WERI-Rb-1 (cell line): ENCODE measurements at regions not wholly inside any gene's neighbourhood (a gene's known extent, or its start where the extent isn't known, plus 50 kb on each side); places are given as distances from the start of the nearest gene placed in this dataset.

Experiments used
- DNase-seq: peaks from one replicate; pipeline ENCODE4 v3.0.0-alpha.2; 2020
- H3K27ac ChIP-seq: fragments of 250-450 bp; sonication (Bioruptor Pico); 2 replicates; pipeline ENCODE4 v1.5.1; 2020; ENCODE audit warnings: mild to moderate bottlenecking, moderate library complexity
- H3K27me3 ChIP-seq: fragments of 250-450 bp; sonication (Bioruptor Pico); 2 replicates; pipeline ENCODE4 v1.5.1; 2021; ENCODE audit warnings: mild to moderate bottlenecking, low read depth, moderate library complexity; ENCODE audit not compliant: insufficient read depth, severe bottlenecking
- H3K36me3 ChIP-seq: fragments of 250-450 bp; sonication (Bioruptor Pico); 2 replicates; pipeline ENCODE4 v1.5.1; 2020; ENCODE audit warnings: mild to moderate bottlenecking, moderate library complexity
- H3K4me3 ChIP-seq: 2 replicates; pipeline ENCODE4 v1.5.1; 2011; ENCODE audit warnings: low read depth, mild to moderate bottlenecking, control low read depth, low read length
- H3K9me3 ChIP-seq: fragments of 250-450 bp; sonication (Bioruptor Pico); 2 replicates; pipeline ENCODE4 v1.5.1; 2021; ENCODE audit warnings: mild to moderate bottlenecking, moderate library complexity; ENCODE audit not compliant: severe bottlenecking
- CTCF ChIP-seq: IDR thresholded peaks from 2 replicates; pipeline ENCODE4 v1.5.1; 2011; ENCODE audit warnings: low read depth, mild to moderate bottlenecking, control low read depth, inconsistent platforms, low read length

DNA sequence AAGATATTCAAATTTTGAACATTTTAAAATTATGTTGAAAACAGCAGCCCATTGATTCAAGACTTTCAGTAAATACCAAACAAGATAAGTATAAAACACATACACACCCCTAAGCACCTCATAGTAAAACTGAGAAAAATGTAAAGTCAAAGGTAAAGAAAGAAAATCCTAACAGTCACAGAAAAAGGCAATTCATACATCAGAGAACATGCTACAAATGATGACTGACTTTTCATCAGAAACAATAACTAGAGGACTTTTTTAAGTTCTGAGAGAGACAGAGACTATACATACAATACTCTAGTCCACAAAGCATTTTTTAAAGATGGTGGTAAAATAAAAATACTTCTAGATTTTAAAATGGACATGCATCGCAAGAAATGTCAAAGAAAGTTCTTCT is 111.0 kb downstream of the PFDN4 start:
- Histone ChIP-seq H3K36me3 (no peaks in the 10 kb centered on the region), H3K9me3 (no peaks in the 10 kb centered on the region), H3K27ac (no peak overlapping the region), H3K27me3 (peaks cover 52% of the 10 kb centered on the region), H3K4me3 (no peak overlapping the region)
- no peak for DNase-seq
- TF ChIP-seq CTCF, result no peak

DNA sequence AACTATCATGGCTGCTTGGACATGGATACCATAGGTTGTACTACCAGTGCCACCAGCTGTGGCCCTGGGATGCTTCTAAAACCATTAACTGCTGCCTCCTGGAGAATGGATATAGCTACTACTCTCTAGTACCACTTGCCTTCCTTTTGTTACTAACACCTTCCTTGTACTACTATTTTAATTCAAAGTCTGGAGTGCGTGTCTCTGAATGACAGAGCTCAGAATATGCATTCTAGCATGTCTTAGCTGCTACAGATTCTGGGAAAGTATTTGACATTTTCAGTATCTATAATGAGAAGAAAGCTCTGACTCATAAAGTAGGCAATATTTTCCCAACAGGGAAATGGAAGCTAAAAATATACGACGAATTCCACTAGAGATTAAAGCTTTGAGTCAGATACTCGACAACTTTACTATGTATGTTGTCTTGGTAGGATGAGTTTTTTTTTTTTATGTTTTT is 112.3 kb downstream of the PFDN4 start:
- no peak for DNase-seq
- no peak for TF ChIP-seq CTCF
- Histone ChIP-seq H3K36me3 (no peaks in the 10 kb centered on the region), H3K27ac (no peak overlapping the region), H3K27me3 (peaks cover 45% of the 10 kb centered on the region), H3K4me3 (no peak overlapping the region), H3K9me3 (no peaks in the 10 kb centered on the region)

GRCh38 chr20:54321352-54322087 is 113.6 kb downstream of the PFDN4 start:
- TF ChIP-seq CTCF, result no peak
- H3K27ac ChIP-seq, result no peak overlapping the region
- no peak overlapping the region for H3K4me3 ChIP-seq
- H3K9me3 ChIP-seq, result no peaks in the 10 kb centered on the region
- H3K36me3 ChIP-seq, result no peaks in the 10 kb centered on the region
- DNase-seq, result no peak
- H3K27me3 ChIP-seq, result peaks cover 37% of the 10 kb centered on the region

GRCh38 chr20:54323227-54323734 is 115.4 kb downstream of the PFDN4 start:
- no peak overlapping the region for H3K4me3 ChIP-seq
- peaks cover 44% of the 10 kb centered on the region for H3K27me3 ChIP-seq
- no peak overlapping the region for H3K27ac ChIP-seq
- H3K9me3 ChIP-seq, result no peaks in the 10 kb centered on the region
- no peak for DNase-seq
- no peaks in the 10 kb centered on the region for H3K36me3 ChIP-seq
- TF ChIP-seq CTCF, result no peak

DNA sequence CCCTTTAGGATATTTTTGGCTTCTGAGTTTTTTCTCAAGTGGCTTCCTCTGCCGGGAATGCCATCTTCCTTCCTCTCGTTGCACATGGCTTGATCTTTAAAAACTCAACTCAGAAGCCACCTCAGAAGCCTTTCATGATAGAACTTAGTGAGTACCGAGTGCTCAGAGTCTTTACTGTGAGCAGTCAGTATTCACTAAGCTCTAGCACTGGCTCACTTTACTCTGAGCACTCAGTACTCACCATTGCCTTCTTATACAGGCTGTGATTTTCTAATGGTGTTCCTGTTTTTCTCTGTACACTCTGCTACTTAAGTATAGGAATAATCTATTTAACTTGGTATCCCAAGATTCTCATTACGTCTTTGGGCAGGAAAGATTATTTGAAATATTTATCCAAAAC is 116.2 kb downstream of the PFDN4 start:
- Histone ChIP-seq H3K27ac (no peak overlapping the region), H3K4me3 (no peak overlapping the region), H3K9me3 (no peaks in the 10 kb centered on the region), H3K27me3 (peaks cover 52% of the 10 kb centered on the region), H3K36me3 (no peaks in the 10 kb centered on the region)
- no peak for DNase-seq
- no peak for TF ChIP-seq CTCF
